GM23248 (cell line): ENCODE measurements at regions not wholly inside any gene's neighbourhood (a gene's known extent, or its start where the extent isn't known, plus 50 kb on each side); places are given as distances from the start of the nearest gene placed in this dataset.

Source experiments
- DNase-seq: peaks from one replicate; pipeline ENCODE4 v3.0.0-alpha.2; 2015
- H2AFZ ChIP-seq: fragments of 200-600 bp; sonication (generic); 2 replicates; pipeline ENCODE4 v1.6.1; 2016; ENCODE audit warnings: antibody characterized with exemption
- H3F3A ChIP-seq: fragments of 200-600 bp; sonication (generic); 2 replicates; pipeline ENCODE4 v1.6.1; 2016; ENCODE audit warnings: mild to moderate bottlenecking, antibody characterized with exemption, mixed run types; ENCODE audit not compliant: insufficient read depth
- H3K27ac ChIP-seq: fragments of 200-600 bp; sonication (generic); 2 replicates; pipeline ENCODE4 v1.5.1; 2016; ENCODE audit warnings: mild to moderate bottlenecking
- H3K27me3 ChIP-seq: fragments of 200-600 bp; sonication (generic); replicated peaks from 2 replicates; pipeline ENCODE4 v1.6.1; 2016; ENCODE audit warnings: mild to moderate bottlenecking; ENCODE audit not compliant: insufficient read depth
- H3K36me3 ChIP-seq: fragments of 200-600 bp; sonication (generic); 2 replicates; pipeline ENCODE4 v1.6.1; 2016; ENCODE audit warnings: low read depth, mild to moderate bottlenecking
- H3K4me1 ChIP-seq: fragments of 200-600 bp; sonication (generic); 2 replicates; pipeline ENCODE4 v1.6.1; 2016; ENCODE audit warnings: mild to moderate bottlenecking; ENCODE audit not compliant: insufficient read depth
- H3K4me2 ChIP-seq: fragments of 200-600 bp; sonication (generic); one replicate; pipeline ENCODE4 v1.6.1; 2016; ENCODE audit warnings: mild to moderate bottlenecking; ENCODE audit not compliant: unreplicated experiment
- H3K4me3 ChIP-seq: fragments of 200-600 bp; sonication (generic); 2 replicates; pipeline ENCODE4 v1.5.1; 2016; ENCODE audit warnings: mild to moderate bottlenecking
- H3K79me2 ChIP-seq: fragments of 200-600 bp; sonication (generic); 2 replicates; pipeline ENCODE4 v1.6.1; 2016; ENCODE audit warnings: mild to moderate bottlenecking; ENCODE audit not compliant: insufficient read depth
- H3K9ac ChIP-seq: fragments of 200-600 bp; sonication (generic); 2 replicates; pipeline ENCODE4 v1.6.1; 2016; ENCODE audit warnings: mild to moderate bottlenecking
- H3K9me2 ChIP-seq: fragments of 200-600 bp; sonication (generic); 2 replicates; pipeline ENCODE4 v1.6.1; 2016; ENCODE audit warnings: mixed run types, mild to moderate bottlenecking, moderate library complexity; ENCODE audit not compliant: insufficient read depth
- H3K9me3 ChIP-seq: fragments of 200-600 bp; sonication (generic); one replicate; pipeline ENCODE4 v1.6.1; 2017; ENCODE audit warnings: low read depth
- H4K20me1 ChIP-seq: fragments of 200-600 bp; sonication (generic); 2 replicates; pipeline ENCODE4 v1.6.0; 2016; ENCODE audit not compliant: insufficient read depth
- EZH2 ChIP-seq: fragments of 200-600 bp; sonication (generic); IDR thresholded peaks from 2 replicates; pipeline ENCODE4 v1.6.1; 2018; ENCODE audit warnings: antibody characterized with exemption, mild to moderate bottlenecking; ENCODE audit not compliant: insufficient read depth, poor library complexity, severe bottlenecking
- EZH2phosphoT487 ChIP-seq: fragments of 200-600 bp; sonication (generic); IDR thresholded peaks from 2 replicates; pipeline ENCODE4 v1.6.1; 2018; ENCODE audit warnings: antibody characterized with exemption, moderate library complexity, mild to moderate bottlenecking, low read depth; ENCODE audit not compliant: insufficient read depth
- WGBS, 2 experiments: methylation state at CpG; one replicate each; pipeline ENCODE4 v1.1.6; 2015 to 2017; ENCODE audit warnings: low lambda C conversion rate in 2 of 2, low coverage in 1 of 2; ENCODE audit errors: missing lambda C conversion rate in 2 of 2; 5-methylcytosine and 5-hydroxymethylcytosine counted together
- in situ Hi-C: fragments of 300-500 bp; cut with MboI; formaldehyde crosslinking; loops from 2 replicates; pipeline ENCODE4 v1.15.0; 2020

DNA sequence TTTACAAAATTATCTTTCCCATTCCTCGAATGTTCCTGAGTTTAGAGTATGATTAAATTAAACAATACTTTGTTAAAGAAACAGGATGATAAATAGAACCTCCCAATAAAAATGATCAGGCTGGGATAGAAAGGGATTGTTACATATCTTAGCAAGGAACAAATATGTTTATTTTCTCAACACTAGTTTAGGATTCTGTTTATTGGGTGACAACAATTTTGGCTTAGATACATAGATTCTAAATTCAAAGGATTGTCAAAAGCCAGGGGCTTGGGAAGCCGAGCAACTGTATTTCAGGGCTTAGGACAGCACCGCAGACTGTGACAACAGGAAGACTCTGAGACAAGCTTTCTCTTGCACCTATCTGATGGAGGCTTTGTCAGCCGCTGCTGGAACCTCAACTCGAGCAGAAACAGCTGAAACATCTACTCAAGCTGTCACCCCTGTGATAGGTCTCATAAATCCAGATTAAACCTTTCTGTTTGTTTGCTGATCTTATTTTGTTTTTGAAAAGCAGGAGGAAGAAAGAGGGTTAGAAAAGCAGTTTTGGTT is 562.8 kb upstream of the ZFHX3 start:
- H3K9me2 ChIP-seq, result no peaks in the 10 kb centered on the region
- no peak overlapping the region for H3K9ac ChIP-seq
- TF ChIP-seq EZH2 (no peak), EZH2phosphoT487 (no peak)
- H3K36me3 ChIP-seq, result no peaks in the 10 kb centered on the region
- peaks cover 18% of the 10 kb centered on the region; the same call in 1 of the 2 replicates for H3K27me3 ChIP-seq
- no peaks in the 10 kb centered on the region for H4K20me1 ChIP-seq
- no peak overlapping the region for H3K4me3 ChIP-seq
- H3K4me2 ChIP-seq, result no peak overlapping the region
- H3F3A ChIP-seq, result no peaks in the 10 kb centered on the region
- no peak for DNase-seq
- no peaks in the 10 kb centered on the region for H3K4me1 ChIP-seq
- H2AFZ ChIP-seq, result no peak overlapping the region
- in situ Hi-C loops, result no loop called here
- WGBS, 2 experiments, result 11 to 23% methylated on average over 5 of the region's 5 CpGs
- H3K9me3 ChIP-seq, result no peaks in the 10 kb centered on the region
- H3K27ac ChIP-seq, result no peak overlapping the region
- no peaks in the 10 kb centered on the region for H3K79me2 ChIP-seq

DNA sequence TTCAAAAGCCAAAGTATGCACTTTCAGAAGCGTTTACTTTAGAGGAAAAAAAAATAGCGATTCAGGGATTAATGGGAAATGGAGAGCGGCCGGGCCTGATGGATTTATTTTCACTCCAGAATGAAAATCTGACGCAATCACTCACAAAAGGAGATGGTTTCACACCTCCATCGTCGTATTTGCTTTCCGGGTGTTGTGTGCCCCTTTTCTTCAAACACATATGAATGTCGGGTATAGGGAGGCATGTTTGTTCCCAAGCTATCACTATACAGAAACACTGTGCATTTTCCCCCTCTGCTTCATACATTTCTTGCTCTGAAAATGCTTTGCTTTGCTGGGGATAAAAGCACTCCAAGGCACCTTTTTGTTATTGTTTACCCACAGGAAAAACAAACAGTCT is 562.2 kb upstream of the ZFHX3 start:
- Histone ChIP-seq H3F3A (no peaks in the 10 kb centered on the region), H3K27me3 (peaks cover 15% of the 10 kb centered on the region; the same call in 1 of the 2 replicates), H3K9ac (no peak overlapping the region), H4K20me1 (no peaks in the 10 kb centered on the region), H3K4me1 (no peaks in the 10 kb centered on the region), H2AFZ (no peak overlapping the region), H3K27ac (no peak overlapping the region), H3K79me2 (no peaks in the 10 kb centered on the region), H3K4me2 (no peak overlapping the region), H3K9me2 (no peaks in the 10 kb centered on the region), H3K36me3 (no peaks in the 10 kb centered on the region), H3K4me3 (no peak overlapping the region), H3K9me3 (no peaks in the 10 kb centered on the region)
- DNase-seq, result no peak
- in situ Hi-C loops, result no loop called here
- TF ChIP-seq EZH2, result no peak
- no peak for TF ChIP-seq EZH2phosphoT487
- whole genome bisulfite sequencing, 2 experiments, result 25 to 34% methylated on average over 9 of the region's 9 CpGs

DNA sequence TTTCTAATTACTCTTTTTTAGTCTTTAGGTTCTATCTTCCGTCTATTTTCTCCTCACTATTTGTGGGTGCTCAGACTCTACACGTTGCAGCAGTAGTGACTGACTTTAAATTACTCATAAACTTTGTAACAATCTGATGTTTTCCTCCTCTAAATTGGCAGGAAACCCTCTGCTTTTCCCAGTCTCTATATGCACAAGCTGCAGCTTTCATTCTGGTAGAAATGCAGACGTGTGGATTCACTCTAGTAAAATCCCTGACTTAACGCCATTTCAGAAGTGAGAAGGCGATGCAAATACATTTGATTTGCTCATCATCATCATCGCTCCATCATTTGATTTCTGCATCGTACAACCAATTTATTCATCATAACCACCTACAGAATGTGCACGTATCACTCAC is 561.0 kb upstream of the ZFHX3 start:
- no peaks in the 10 kb centered on the region for H3K9me3 ChIP-seq
- H3K27ac ChIP-seq, result no peak overlapping the region
- H3K79me2 ChIP-seq, result no peaks in the 10 kb centered on the region
- no peaks in the 10 kb centered on the region for H3F3A ChIP-seq
- DNase-seq, result no peak
- no peak overlapping the region for H3K4me3 ChIP-seq
- H3K4me1 ChIP-seq, result no peaks in the 10 kb centered on the region
- WGBS, 2 experiments, result 30 to 35% methylated on average over 8 of the region's 8 CpGs
- H3K9ac ChIP-seq, result no peak overlapping the region
- peaks cover 12% of the 10 kb centered on the region; the same call in 1 of the 2 replicates for H3K27me3 ChIP-seq
- in situ Hi-C loops, result no loop called here
- H4K20me1 ChIP-seq, result no peaks in the 10 kb centered on the region
- no peak overlapping the region for H3K4me2 ChIP-seq
- no peak overlapping the region for H2AFZ ChIP-seq
- no peaks in the 10 kb centered on the region for H3K9me2 ChIP-seq
- H3K36me3 ChIP-seq, result no peaks in the 10 kb centered on the region
- TF ChIP-seq EZH2phosphoT487 (no peak), EZH2 (no peak)

DNA sequence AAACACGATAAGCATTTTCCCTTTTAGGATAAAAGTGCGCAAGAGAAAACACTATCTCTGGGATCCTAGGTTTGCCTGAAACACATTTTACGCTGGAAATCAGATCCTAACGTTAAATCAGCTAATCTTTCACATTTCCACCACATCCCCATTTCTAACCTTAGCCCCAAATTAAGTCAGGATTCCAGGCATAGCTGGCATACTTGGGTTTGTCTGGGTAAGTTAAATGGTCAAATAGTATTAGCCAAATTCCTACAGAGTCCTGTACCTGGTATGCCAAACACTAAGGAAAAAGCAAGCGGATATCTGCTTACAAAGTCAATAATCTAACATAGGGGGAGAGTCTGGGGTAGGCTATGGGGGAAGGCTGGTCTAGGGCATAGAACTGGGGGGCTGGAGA is 557.4 kb upstream of the ZFHX3 start:
- Histone ChIP-seq H3K4me1 (no peaks in the 10 kb centered on the region), H3F3A (no peaks in the 10 kb centered on the region), H3K36me3 (no peaks in the 10 kb centered on the region), H3K79me2 (no peaks in the 10 kb centered on the region), H3K9me2 (no peaks in the 10 kb centered on the region), H3K27me3 (0 out of 2 replicates have a peak, but pooled peaks cover 3% of the 10 kb centered on the region), H3K9me3 (no peaks in the 10 kb centered on the region), H4K20me1 (no peaks in the 10 kb centered on the region), H3K9ac (no peak overlapping the region), H3K4me2 (no peak overlapping the region), H3K4me3 (no peak overlapping the region), H2AFZ (no peak overlapping the region), H3K27ac (no peak overlapping the region)
- in situ Hi-C loops, result no loop called here
- DNase-seq, result no peak
- TF ChIP-seq EZH2 (no peak), EZH2phosphoT487 (no peak)
- 45 to 51% methylated on average over 5 of the region's 5 CpGs for WGBS, 2 experiments

DNA sequence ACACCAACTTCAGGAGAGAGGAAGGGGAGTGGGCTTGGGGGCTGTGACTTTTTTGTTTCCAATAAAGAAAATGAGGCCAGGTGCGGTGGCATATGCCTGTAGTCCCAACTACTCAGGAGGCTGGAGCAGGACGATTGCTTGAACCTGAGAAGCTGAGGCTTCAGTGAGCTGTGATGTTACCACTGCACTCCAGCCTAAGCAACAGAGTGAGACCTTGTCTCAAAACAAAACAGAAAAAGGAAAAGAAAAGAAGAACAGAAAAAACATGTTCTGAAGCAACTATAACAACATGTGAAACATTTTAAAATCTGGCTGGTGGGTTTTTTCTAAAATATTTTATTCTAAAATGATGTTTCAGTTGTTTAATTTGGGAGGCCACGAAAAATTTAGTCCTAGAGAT is 554.0 kb upstream of the ZFHX3 start:
- TF ChIP-seq EZH2phosphoT487 (no peak), EZH2 (no peak)
- Histone ChIP-seq H3K4me2 (no peak overlapping the region), H2AFZ (no peak overlapping the region), H3K4me1 (no peaks in the 10 kb centered on the region), H3K36me3 (no peaks in the 10 kb centered on the region), H3K9me2 (no peaks in the 10 kb centered on the region), H3K79me2 (no peaks in the 10 kb centered on the region), H4K20me1 (no peaks in the 10 kb centered on the region), H3K27me3 (no peaks in the 10 kb centered on the region), H3K4me3 (no peak overlapping the region), H3F3A (no peaks in the 10 kb centered on the region), H3K27ac (no peak overlapping the region), H3K9me3 (no peaks in the 10 kb centered on the region), H3K9ac (no peak overlapping the region)
- in situ Hi-C loops, result no loop called here
- 30 to 32% methylated on average over 3 of the region's 3 CpGs for WGBS, 2 experiments
- DNase-seq, result no peak
